ENCODE measurements at regions not wholly inside any gene's neighbourhood (a gene's known extent, or its start where the extent isn't known, plus 50 kb on each side); places are given as distances from the start of the nearest gene placed in this dataset.

GRCh38 chr7:113446791-113447190, 328.4 kb upstream of the SMIM30 start:
- no peaks in the 10 kb centered on the region for H3K36me3 Mint-ChIP-seq
- ChIA-PET POLR2A (no interaction called here), CTCF (no interaction called here)
- no peak overlapping the region for H3K27ac Mint-ChIP-seq
- DNase-seq (ENCODE audit: low spot score): no peak
- ATAC-seq: no peak
- no peaks in the 10 kb centered on the region for H3K27me3 Mint-ChIP-seq (ENCODE audit: low read depth)
- no peak for TF ChIP-seq ATF1 (CRISPR knock-in tag; IDR thresholded peaks at IDR 0.05)
- no peak for TF ChIP-seq ZNF532 (CRISPR knock-in tag; IDR thresholded peaks at IDR 0.05; ENCODE audit: borderline replicate concordance)
- TF ChIP-seq ZNF317 (CRISPR knock-in tag; IDR thresholded peaks at IDR 0.05; ENCODE audit: borderline replicate concordance, low read depth): no peak
- TF ChIP-seq E2F1 (CRISPR knock-in tag; IDR thresholded peaks at IDR 0.05): no peak
- no peak for TF ChIP-seq ELF4 (CRISPR knock-in tag; IDR thresholded peaks at IDR 0.05; ENCODE audit: low read depth)
- TF ChIP-seq ZNF281 (CRISPR knock-in tag; IDR thresholded peaks at IDR 0.05): no peak
- TF ChIP-seq JUN (CRISPR knock-in tag; IDR thresholded peaks at IDR 0.05): no peak
- TF ChIP-seq OVOL2 (CRISPR knock-in tag; IDR thresholded peaks at IDR 0.05; ENCODE audit: borderline replicate concordance): no peak
- TF ChIP-seq TEAD1 (CRISPR knock-in tag; IDR thresholded peaks at IDR 0.05): no peak
- no peaks in the 10 kb centered on the region for H3K9me3 Mint-ChIP-seq
- no peaks in the 10 kb centered on the region for H3K4me1 Mint-ChIP-seq
- H3K4me3 Mint-ChIP-seq: no peak overlapping the region

GRCh38 chr7:113446391-113446790, 328.0 kb upstream of the SMIM30 start:
- ChIA-PET CTCF (no interaction called here), POLR2A (no interaction called here)
- H3K4me1 Mint-ChIP-seq: no peaks in the 10 kb centered on the region
- H3K27ac Mint-ChIP-seq: no peak overlapping the region
- no peaks in the 10 kb centered on the region for H3K9me3 Mint-ChIP-seq
- no peaks in the 10 kb centered on the region for H3K27me3 Mint-ChIP-seq (ENCODE audit: low read depth)
- TF ChIP-seq ZNF532 (CRISPR knock-in tag; IDR thresholded peaks at IDR 0.05; ENCODE audit: borderline replicate concordance) (no peak), NR1H2 (CRISPR knock-in tag; IDR thresholded peaks at IDR 0.05) (no peak), EMX1 (CRISPR knock-in tag; IDR thresholded peaks at IDR 0.05) (no peak), NR2C2 (CRISPR knock-in tag; IDR thresholded peaks at IDR 0.05) (no peak), E2F1 (CRISPR knock-in tag; IDR thresholded peaks at IDR 0.05) (no peak)
- H3K4me3 Mint-ChIP-seq: no peak overlapping the region
- DNase-seq (ENCODE audit: low spot score): no peak
- H3K36me3 Mint-ChIP-seq: no peaks in the 10 kb centered on the region
- no peak for ATAC-seq

All from WTC11 (cell line).